Left lobe of liver (tissue), 2 donors: ENCODE measurements at regions not wholly inside any gene's neighbourhood (a gene's known extent, or its start where the extent isn't known, plus 50 kb on each side); places are given as distances from the start of the nearest gene placed in this dataset.
"Not testable (repeated sequence)": the region's sequence is repeated elsewhere in the genome, so short reads cannot be mapped to it uniquely, and the experiment has no call there.

Source experiments
- ATAC-seq: fragments of 200-7000 bp; cut with Tn5 transposase; one replicate; pipeline ENCODE4 v1.9.1; 2020; ENCODE audit warnings: mild to moderate bottlenecking, moderate library complexity
- DNase-seq: peaks from one replicate; pipeline ENCODE4 v3.0.0-alpha.2; 2020; ENCODE audit warnings: low spot score
- donor health status: DM: no; HTN: no; CAD: no; lungs with moderate emphysema.
- donor health status: DM: no; HTN: yes; CAD: no.

DNA sequence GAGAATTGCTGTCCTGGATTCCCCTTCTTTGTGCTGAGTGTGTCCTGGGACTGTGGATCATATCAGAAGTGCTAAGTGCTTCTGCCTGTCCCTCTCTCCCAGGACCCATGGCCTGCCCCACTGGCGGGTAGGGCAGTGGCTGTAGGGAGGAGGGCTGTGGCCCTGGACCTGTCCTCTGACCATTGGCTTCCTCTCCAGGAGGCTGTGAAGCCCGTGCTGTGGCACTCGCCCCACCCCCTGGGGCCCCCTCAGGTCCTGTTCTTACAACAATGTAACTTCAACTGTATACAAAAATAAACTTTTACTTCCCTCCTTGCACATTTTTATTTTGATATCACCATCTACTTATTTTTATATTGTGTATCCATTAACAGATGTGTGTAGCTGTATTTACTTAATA is 743.8 kb upstream of the CDH8 start:
- not testable (repeated sequence) for DNase-seq, ATAC-seq

DNA sequence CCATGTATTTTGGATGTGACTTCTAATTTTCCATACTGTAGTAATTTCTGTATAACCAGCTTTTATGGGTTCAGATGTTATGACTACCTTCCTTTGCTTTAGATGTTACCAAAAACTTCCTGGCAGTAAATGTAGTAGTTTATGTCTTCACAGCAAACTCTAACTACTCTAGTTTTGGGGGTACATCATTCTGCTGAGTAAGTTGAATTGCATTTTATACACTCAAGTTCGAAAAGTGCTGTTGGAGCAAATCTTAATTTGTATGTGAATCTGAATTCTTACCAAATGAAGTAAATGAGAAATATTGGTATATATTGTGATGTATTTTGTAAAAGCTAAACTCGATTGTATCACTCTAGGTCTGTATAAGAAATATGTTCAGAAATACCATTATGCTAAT is 728.3 kb upstream of the CDH8 start:
- no peak for ATAC-seq
- no peak for DNase-seq

DNA sequence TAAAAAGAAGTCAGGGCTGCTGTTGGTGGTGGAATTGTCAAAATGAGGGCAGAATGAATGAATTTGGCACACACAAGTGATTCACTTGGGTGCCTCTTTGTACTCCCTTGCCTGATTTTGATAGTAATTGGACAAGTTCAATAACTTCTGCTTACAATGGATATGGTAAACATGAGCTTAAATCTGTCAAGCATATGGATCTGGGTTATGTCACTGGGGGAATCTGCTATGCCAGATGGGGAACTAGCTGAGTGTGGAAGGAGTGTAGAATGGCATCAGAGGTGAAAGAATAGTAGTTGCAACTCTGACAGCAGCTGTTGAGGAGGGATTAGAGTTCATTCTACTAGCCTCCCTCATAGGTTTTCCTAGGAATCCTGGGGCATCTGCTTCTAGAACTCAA is 724.2 kb upstream of the CDH8 start:
- no peak for DNase-seq
- ATAC-seq, result no peak

DNA sequence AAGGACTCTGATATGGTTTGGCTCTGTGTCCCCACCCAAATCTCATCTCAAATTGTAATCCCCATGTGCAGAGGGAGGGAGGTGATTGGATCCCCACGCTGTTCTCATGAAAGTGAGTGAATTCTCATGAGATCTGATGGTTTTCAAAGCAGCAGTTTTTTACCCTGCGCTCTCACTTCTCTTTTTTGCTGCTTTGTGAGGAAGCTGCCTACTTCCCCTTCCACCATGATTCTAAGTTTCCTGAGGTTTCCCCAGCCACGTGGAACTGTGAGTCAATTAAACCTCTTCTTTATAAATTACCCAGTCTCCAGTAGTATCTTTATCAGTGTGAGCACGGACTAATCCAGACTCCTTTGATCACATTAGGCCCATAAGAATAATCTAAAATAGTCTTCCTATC is 719.7 kb upstream of the CDH8 start:
- DNase-seq, result no peak
- ATAC-seq, result no peak

DNA sequence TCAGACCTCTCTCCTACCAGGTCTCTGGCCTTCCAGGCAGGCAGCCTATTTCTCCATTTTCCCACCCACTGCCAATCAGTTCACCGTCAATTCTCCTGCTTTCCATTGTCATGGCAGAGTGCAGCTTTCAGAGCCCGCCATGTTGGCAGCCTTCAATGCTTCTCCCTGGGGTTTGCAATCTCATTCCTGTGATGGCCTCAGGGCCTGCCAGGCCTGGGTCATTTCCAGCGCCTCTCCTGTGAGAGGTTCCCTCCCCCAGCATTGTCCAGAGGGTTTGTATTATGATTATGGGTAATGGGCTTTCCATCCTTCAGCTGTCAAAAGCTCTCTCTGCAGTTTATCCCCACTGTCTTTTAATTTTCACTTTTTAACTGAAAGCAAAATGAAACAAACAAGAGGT is 716.6 kb upstream of the CDH8 start:
- ATAC-seq (no peak), DNase-seq (no peak)

DNA sequence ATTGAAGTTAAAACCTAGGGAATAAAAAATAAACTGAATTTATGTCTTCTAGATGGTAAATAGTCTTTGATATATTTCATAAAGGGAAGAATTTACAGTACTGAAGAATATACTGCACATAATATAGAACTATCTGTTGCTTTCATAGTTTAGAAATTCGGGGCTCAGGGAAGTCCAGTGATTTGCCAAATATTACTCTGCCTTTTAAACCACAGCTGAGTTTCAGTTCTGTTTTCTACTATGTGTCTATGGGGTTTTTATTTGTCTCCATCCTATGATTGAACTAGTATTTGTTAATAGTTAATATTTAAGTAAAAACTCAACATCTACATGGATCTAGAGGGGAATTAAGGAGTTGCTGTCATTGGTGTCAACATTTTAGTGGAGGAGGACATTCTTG is 715.0 kb upstream of the CDH8 start:
- ATAC-seq, result no peak
- DNase-seq, result no peak

DNA sequence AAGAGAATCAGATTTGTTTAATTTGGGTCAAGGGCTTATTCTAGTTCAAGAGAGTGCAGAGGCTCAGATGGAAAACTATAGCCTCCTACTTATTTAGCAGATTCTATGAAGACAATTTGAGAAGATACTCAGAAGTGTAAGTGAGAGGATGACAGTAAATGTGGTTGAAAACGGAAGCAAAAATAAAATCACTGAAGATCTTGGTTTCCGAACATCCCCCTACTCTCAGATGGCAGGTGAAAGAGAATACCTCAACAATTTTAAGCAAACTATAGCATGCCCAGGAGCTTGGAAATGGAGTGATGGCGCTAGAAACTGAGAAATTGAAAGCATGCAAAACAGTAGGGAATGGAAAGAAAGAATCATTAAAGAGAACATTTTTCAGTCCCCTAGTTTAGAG is 705.5 kb upstream of the CDH8 start:
- ATAC-seq (no peak), DNase-seq (no peak)

DNA sequence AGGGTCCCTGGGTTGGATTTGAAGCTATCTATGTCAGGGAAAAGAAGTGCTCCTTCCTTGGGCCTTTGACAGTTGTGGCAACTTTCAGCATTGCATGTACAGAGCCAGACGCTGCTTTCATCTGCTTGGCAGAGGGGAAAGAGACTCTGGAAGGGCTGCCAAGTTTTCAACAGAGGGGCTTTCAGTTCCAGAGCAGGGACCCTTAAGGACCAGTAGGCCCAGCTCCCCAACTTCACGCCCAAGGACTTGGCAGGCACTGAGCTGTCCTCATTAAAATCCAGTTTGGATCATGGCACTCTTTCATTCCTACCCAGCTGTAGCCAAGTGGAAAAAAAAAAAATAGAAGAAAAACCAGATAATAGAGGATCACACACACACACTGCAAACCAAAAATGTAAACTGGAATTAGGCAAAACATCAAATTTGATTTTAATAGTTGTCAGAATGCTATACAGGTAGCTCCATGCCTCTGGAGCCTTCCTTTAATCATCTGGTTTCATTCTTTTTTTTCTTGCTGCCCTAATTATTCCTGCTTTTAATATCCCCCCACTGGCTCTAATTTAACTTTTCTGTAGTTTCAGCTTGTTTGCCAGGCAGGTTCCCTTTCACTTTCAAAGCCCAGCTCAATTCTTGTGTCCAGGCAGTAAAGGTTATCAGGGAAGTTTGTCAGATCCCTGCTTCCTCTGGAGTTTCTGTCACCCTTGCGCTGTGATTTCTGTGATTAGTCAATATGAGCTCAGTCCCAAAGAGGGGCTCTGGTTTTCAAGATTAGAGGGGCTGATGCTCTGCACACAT is 702.6 kb upstream of the CDH8 start:
- no peak for ATAC-seq
- DNase-seq, result no peak

DNA sequence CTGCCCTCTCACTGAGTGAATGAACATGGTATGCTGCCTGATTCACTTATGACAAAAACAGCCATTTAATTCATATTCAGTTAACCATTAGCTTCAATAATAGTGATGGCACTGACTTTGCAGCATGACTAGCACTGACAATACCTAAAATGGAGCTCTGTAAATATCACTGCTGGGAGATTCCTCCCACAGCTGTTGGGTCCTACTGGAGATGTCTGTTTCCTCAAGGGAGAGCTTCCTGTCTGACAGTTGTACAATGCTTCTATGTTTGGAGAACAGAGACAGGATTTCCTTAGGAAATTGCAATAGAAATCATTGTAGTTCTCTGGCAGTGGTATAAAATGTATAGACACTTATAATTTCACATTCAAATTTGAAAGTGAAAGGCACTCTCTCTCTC is 695.9 kb upstream of the CDH8 start:
- DNase-seq (no peak), ATAC-seq (peak; percentile 36)

DNA sequence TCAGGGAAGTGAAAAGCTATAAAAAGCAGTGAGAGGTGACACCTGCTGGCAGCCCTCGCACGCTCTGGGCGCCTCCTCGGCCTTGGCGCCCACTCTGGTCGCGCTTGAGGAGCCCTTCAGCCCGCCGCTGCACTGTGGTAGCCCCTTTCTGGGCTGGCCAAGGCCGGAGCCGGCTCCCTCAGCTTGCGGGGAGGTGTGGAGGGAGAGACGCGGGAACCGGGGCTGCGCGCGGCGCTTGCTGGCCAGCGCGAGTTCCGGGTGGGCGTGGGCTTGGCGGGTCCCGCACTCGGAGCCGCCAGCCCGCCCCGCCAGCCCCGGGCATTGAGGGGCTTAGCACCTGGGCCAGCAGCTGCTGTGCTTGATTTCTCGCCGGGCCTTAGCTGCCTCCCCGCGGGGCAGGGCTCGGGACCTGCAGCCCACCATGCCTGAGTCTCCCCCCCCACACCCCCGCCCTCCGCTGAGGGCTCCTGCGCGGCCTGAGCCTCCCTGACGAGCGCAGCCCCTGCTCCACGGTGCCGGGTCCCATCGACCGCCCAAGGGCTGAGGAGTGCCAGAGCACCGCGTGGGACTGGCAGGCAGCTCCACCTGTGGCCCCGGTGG is 688.5 kb upstream of the CDH8 start:
- DNase-seq, ATAC-seq: not testable (repeated sequence)

DNA sequence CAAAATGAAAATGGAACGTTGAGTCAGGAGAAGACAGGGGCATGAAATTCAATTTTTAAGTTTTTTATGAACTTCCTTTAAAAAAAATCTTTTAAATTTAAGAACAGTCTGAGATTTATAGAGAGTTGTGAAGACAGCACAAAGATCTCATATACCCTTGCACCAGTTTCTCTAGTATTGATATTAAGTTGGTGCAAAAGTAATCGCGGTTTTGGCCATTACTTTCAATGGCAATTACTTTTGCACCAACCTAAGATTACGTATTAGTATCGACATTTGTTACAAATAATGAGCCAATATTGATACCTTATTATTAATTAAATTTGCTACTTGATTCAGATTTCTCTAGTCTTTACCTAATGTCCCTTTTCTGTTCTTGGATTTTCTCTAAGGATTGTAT is 684.4 kb upstream of the CDH8 start:
- ATAC-seq (no peak), DNase-seq (no peak)

DNA sequence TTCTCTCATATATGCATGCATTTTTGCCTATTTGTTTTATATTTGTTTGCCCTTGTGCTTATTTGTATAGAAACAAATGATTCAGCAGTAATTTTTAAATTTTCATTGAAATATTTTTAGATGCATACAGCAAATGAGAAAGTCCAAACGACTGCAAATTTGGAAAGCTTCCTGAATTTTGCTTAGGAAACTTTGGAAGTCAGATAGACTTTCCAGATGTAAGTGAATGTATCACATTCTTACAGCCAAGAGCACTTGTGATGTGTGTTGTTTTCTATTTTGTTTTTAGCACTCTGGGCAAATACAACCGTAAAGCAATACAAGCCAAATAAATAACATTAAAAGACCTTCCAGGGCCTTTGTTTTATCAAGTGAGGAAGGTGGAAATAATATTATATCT is 680.8 kb upstream of the CDH8 start:
- ATAC-seq, result no peak
- DNase-seq, result no peak

DNA sequence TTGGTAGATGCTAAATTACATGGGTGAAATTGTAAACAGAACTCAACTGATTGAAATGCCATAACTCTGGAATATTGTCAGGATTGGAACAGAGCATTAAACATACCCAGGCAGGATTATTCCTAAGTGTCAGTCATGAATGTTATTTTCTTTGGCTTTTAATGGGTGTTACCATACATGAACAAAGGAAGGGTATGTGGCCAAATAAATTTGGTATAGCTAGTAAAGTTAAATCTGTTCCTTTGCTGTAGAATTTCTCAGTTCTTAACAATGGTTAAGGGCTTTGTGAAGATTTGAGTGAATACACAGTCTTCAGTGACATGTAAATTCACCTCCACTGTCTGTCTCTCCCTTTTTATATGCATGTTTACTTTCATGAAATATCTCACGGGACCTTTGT is 679.5 kb upstream of the CDH8 start:
- no peak for ATAC-seq
- no peak for DNase-seq

DNA sequence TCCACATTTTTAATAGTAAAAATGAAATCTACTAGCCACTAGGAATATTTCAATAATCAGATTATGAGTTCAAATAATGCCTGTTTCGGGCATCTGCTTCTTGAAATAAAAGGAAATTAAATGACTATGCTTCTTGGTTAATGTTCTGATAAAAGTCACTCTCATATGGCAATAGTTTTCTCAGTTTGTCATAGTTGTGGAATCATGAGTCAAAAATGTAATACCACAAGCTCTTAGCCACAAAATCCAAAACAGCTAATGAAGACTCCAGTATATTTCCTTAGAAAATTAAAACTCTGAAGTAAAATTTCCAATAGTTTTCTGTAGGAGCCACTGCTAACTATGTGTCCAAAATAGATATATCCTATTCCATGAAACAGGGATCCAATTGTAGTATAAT is 676.3 kb upstream of the CDH8 start:
- ATAC-seq (no peak), DNase-seq (no peak)

DNA sequence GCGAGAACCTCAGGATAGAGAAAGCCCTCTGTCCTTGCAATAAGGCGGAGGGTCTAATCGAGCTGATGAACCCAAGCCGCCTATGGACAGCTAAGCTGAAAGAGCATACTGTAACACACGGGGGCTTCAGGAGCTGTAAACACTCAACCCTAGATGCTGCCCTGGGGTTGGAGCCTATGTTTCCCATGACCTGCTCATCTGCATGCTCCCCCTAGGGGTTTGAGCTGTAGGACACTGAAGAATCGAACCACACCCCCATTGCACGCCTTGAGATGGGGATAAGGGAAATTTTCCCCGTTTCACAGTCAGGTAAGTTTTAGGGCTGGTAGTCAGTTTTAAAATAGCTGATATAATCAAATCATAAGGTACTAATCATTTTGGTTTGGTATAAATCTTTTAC is 675.6 kb upstream of the CDH8 start:
- DNase-seq (no peak), ATAC-seq (no peak)

DNA sequence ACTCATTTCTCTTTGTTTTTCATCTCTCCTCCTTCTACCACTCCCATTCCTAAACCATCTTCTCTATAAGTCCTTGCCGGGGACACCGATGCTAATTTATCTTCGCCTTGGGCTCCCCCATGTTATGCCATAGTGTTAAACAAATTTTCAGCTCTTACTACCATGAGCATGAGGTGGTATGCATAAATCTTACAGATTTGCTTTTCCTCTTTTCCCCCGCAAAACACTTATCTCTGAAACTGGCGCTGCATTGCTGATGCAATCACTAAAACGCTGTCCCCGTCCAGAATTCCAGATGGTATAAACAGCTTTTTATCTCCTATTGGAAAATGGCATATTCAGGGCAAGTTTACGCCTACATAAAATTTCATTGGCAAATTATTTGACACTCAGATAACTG is 673.6 kb upstream of the CDH8 start:
- ATAC-seq (no peak), DNase-seq (no peak)

DNA sequence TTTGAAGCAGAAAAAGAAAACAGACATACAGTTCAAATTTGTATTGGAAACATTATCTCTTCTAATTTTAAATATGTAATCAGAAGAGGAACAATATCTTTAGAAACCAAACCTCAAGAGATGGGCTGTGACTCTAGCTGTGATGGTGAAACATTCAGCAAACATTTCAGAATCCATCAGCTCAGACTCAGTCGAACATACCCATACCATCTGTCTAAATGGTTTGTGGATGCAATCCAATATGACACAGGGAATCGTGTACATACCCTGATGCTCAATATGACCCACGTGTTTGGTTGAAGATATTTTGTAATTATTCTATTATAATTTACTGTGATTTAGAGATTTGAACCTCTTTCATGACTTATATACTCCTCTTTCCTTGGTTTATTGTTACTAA is 665.2 kb upstream of the CDH8 start:
- DNase-seq (no peak), ATAC-seq (no peak)

DNA sequence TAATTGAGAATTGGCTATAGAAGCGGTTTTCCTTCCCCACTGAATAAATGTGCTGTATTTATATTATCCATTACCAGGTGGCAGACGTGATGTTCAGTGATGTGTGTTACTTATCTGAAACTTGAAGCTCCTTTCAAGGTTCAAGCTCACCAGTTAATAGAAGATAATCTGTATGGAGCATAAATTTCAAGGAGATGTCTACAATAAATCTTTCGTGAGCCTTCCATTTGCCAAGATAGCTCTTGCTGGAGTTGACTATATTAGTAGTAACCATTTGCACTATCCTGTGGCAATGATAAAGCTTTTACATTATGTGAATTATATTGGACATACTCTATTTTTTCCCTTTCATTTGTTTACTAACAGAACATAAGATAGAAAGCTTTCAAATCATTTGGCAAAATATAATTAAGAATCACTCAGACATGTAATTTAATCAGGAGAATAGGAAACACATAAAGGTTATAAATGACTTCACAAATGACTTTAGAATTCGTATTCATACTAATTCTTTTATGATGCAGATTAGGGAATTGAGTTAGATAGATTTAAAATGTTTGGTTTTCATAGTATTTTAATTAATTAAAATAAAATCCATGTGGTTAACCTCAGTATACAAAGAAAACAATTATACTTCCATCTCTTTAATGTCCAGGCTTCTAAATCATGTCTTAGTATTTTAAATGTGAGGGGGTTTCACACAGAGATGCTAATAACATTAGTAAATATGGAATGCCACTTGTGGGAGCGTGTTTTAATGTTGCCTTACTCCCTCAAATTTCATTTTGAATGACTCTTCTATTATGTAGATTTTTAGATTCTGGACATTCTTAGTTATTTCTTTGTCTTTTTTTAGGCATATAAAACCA is 664.4 kb upstream of the CDH8 start:
- ATAC-seq, result no peak

DNA sequence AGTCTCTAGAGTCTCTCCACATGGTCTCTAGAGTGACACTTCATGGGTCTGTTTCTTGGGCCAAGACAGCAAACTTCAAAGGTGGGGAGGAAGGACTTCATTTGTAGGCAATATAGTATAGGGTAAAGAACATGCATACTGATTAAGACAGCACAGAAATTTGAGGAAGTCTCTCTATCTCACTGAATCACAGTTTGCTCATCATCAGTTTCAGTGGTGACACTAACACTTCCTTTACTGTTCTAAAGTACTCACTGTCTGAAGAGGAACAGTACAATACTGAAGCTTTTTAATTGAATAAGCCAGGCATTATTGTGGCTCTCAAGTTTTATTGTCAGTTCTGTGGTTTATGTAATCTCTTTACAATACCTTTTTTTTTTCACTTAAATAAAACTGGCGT is 656.4 kb upstream of the CDH8 start:
- no peak for DNase-seq
- no peak for ATAC-seq

More for the DNA sequence above, 664.4 kb upstream of the CDH8 start:
- DNase-seq, result no peak

DNA sequence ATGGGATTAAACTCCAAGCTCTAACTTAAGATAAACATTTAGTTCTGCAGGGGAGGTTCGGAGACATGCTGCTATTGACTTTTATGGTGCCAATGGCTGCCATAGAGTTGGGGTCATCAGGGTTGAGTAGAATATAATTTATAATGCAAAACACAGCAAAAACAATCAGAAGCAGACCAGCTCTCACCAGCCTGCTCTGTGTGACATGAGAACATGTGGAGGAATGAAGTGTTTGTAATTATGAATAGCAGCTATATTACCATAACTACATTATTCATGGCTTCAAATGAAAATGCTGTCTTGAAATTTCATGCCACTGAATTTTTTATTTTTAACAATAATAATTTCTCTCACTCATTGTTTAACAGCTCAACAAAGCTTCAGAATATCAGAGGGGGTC is 645.6 kb upstream of the CDH8 start:
- DNase-seq, result no peak
- ATAC-seq, result no peak

DNA sequence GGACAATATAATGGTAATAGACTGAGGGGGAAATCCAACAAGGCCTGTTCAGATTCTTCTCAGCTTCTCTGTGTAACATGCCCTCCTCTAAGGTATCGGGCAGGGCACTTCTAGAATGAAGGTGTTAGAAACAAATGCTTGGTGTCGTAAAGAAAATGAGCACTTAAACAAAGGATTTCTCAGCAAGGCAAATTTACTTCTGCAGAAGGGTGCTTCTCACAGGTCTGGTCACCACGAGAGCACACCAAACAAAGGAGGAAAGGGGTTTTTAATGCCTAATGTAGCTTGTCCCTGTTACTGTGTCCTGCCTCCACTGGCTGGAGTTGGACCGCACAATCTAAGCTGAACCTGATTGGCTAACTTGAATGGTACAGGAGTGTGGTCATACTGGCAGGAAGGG is 642.6 kb upstream of the CDH8 start:
- DNase-seq (no peak), ATAC-seq (no peak)

DNA sequence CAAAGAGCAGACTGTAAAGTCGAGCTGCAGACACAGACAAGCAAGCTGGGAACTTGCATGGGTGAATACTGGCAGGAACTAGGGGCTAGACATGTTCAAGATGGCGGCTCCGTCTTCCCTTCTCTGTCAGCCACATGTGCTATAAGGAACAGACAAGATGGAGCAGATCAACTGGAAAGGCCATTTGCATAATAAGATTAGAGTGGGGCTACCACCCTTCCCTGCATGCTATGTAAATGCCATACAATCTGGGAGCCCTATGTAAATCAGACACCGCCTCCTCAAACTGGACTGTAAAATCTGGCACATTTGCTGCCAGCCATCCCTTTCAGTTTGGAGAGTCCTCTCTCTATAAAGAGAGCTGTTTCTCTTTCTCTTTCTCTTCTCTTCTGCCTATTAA is 640.1 kb upstream of the CDH8 start:
- DNase-seq, result no peak
- ATAC-seq, result no peak
